ENCODE measurements at regions not wholly inside any gene's neighbourhood (a gene's known extent, or its start where the extent isn't known, plus 50 kb on each side); places are given as distances from the start of the nearest gene placed in this dataset.
"Not testable (repeated sequence)": the region's sequence is repeated elsewhere in the genome, so short reads cannot be mapped to it uniquely, and the experiment has no call there.

- 88 to 94% (median 91%) methylated on average over 6 of the region's 6 CpGs for WGBS, 5 donors
- Histone ChIP-seq H3K4me3 (no peak overlapping the region), H3K27me3 (replicated peaks in 1 of 7) (peaks cover 0 to 12% (median 0%) of the 10 kb centered on the region in 7 donors), H3K9me3 (peaks cover 0 to 37% (median 20%) of the 10 kb centered on the region in 8 donors), H3K27ac (no peak overlapping the region), H3K36me3 (no peaks in the 10 kb centered on the region), H3K4me1 (no peaks in the 10 kb centered on the region)
- TF ChIP-seq POLR2A (IDR thresholded peaks at IDR 0.05), result no peak
- TF ChIP-seq POLR2AphosphoS5 (IDR thresholded peaks at IDR 0.05), result no peak
- TF ChIP-seq CTCF (IDR thresholded peaks at IDR 0.05 in 8 of 11, conservative IDR thresholded peaks at IDR 0.05 in 3 of 11), result no peak
- no peak for DNase-seq
- intact Hi-C loops (cut with DNase I; ENCODE audit: low total_unique reads), result no loop called here
These were observed 215.6 kb downstream of the SYK start for GRCh38 chr9:91017245-91017644.

- H3K36me3 ChIP-seq; H3K4me1 ChIP-seq; intact Hi-C loops (cut with DNase I; ENCODE audit: low total_unique reads); H3K27ac ChIP-seq; H3K4me3 ChIP-seq; DNase-seq; H3K27me3 ChIP-seq (replicated peaks in 1 of 7): not testable (repeated sequence)
- peaks cover 0 to 20% (median 10%) of the 10 kb centered on the region in 8 donors for H3K9me3 ChIP-seq
- WGBS, 5 donors, result 87 to 96% (median 95%) methylated on average over 1 of the region's 1 CpG
These were observed 218.3 kb downstream of the SYK start for GRCh38 chr9:91019871-91020270.

GRCh38 chr9:91021656-91022055, 220.0 kb downstream of the SYK start:
- DNase-seq; H3K27me3 ChIP-seq (replicated peaks in 1 of 7); intact Hi-C loops (cut with DNase I; ENCODE audit: low total_unique reads); H3K27ac ChIP-seq; H3K4me1 ChIP-seq; H3K4me3 ChIP-seq; H3K36me3 ChIP-seq: not testable (repeated sequence)
- H3K9me3 ChIP-seq, result peaks cover 0 to 20% (median 10%) of the 10 kb centered on the region in 8 donors

- 78 to 96% (median 88%) methylated on average over 5 of the region's 5 CpGs for WGBS, 5 donors
- peaks cover 0 to 10% (median 5%) of the 10 kb centered on the region in 8 donors for H3K9me3 ChIP-seq
- H3K27ac ChIP-seq, result no peak overlapping the region
- no peak for DNase-seq
- no peaks in the 10 kb centered on the region for H3K36me3 ChIP-seq
- intact Hi-C loops (cut with DNase I; ENCODE audit: low total_unique reads), result no loop called here
- no peak overlapping the region for H3K4me3 ChIP-seq
- no peaks in the 10 kb centered on the region for H3K4me1 ChIP-seq
- TF ChIP-seq CTCF (IDR thresholded peaks at IDR 0.05 in 8 of 11, conservative IDR thresholded peaks at IDR 0.05 in 3 of 11) (no peak), POLR2A (IDR thresholded peaks at IDR 0.05) (no peak), POLR2AphosphoS5 (IDR thresholded peaks at IDR 0.05) (no peak)
- H3K27me3 ChIP-seq (replicated peaks in 1 of 7), result no peaks in the 10 kb centered on the region
These were observed 222.1 kb downstream of the SYK start for GRCh38 chr9:91023741-91024140.

GRCh38 chr9:91024841-91025240, 223.2 kb downstream of the SYK start:
- Histone ChIP-seq H3K4me3 (no peak overlapping the region), H3K4me1 (no peaks in the 10 kb centered on the region), H3K9me3 (peaks cover 0 to 3% (median 0%) of the 10 kb centered on the region in 8 donors), H3K36me3 (no peaks in the 10 kb centered on the region), H3K27me3 (replicated peaks in 1 of 7) (peaks cover 0 to 3% (median 0%) of the 10 kb centered on the region in 7 donors), H3K27ac (no peak overlapping the region)
- no peak for DNase-seq
- WGBS, 5 donors, result 86 to 92% (median 90%) methylated on average over 4 of the region's 4 CpGs
- intact Hi-C loops (cut with DNase I; ENCODE audit: low total_unique reads), result no loop called here
- TF ChIP-seq POLR2AphosphoS5 (IDR thresholded peaks at IDR 0.05) (no peak), CTCF (IDR thresholded peaks at IDR 0.05 in 8 of 11, conservative IDR thresholded peaks at IDR 0.05 in 3 of 11) (no peak), POLR2A (IDR thresholded peaks at IDR 0.05) (no peak)
